SK-N-SH treated with all-trans-retinoic acid at 6 μM for 48 hours (cell line): ENCODE measurements at regions not wholly inside any gene's neighbourhood (a gene's known extent, or its start where the extent isn't known, plus 50 kb on each side); places are given as distances from the start of the nearest gene placed in this dataset.

ENCODE experiments used
- ATAC-seq: fragments of 200-7000 bp; cut with Tn5 transposase; 3 replicates; pipeline ENCODE4 v1.9.1; 2020; ENCODE audit warnings: mild to moderate bottlenecking, moderate library complexity
- ARNTL ChIP-seq: fragments of 450-650 bp; formaldehyde crosslinking; IDR thresholded peaks from 2 replicates; pipeline ENCODE4 v1.5.0; 2020; ENCODE audit warnings: low read depth, mild to moderate bottlenecking, moderate library complexity, borderline replicate concordance
- BACH2 ChIP-seq: fragments of 250-450 bp; sonication (Bioruptor Pico); IDR thresholded peaks from 2 replicates; pipeline ENCODE4 v1.9.0; 2021; ENCODE audit warnings: mild to moderate bottlenecking, borderline replicate concordance
- CSDC2 ChIP-seq: fragments of 250-450 bp; sonication (Bioruptor Pico); IDR thresholded peaks from 2 replicates; pipeline ENCODE4 v1.5.0; 2020; ENCODE audit warnings: mild to moderate bottlenecking, moderate library complexity
- ESRRG ChIP-seq: fragments of 250-450 bp; sonication (Bioruptor Pico); IDR thresholded peaks from 2 replicates; pipeline ENCODE4 v1.6.1; 2021; ENCODE audit warnings: mild to moderate bottlenecking
- GLIS3 ChIP-seq: fragments of 250-450 bp; sonication (Bioruptor Pico); IDR thresholded peaks from 2 replicates; pipeline ENCODE4 v1.5.0; 2020; ENCODE audit warnings: mild to moderate bottlenecking, moderate library complexity
- ISL1 ChIP-seq: fragments of 250-450 bp; sonication (Bioruptor Pico); IDR thresholded peaks from 2 replicates; pipeline ENCODE4 v2.1.2; 2022; ENCODE audit warnings: mild to moderate bottlenecking, moderate library complexity
- OSR1 ChIP-seq: fragments of 250-450 bp; sonication (Bioruptor Pico); IDR thresholded peaks from 2 replicates; pipeline ENCODE4 v1.8.0; 2022; ENCODE audit warnings: moderate library complexity, mild to moderate bottlenecking, inconsistent platforms
- PPARA ChIP-seq: fragments of 250-450 bp; sonication (Bioruptor Pico); IDR thresholded peaks from 2 replicates; pipeline ENCODE4 v1.5.0; 2020; ENCODE audit warnings: mild to moderate bottlenecking, borderline replicate concordance
- RARB ChIP-seq: fragments of 250-450 bp; sonication (Bioruptor Pico); IDR thresholded peaks from 2 replicates; pipeline ENCODE4 v1.8.0; 2021; ENCODE audit warnings: mild to moderate bottlenecking, moderate library complexity
- SNAI2 ChIP-seq: fragments of 250-450 bp; sonication (Bioruptor Pico); IDR thresholded peaks from 2 replicates; pipeline ENCODE4 v1.5.0; 2020; ENCODE audit warnings: mild to moderate bottlenecking, moderate library complexity
- TCF4 ChIP-seq: fragments of 250-450 bp; sonication (Bioruptor Pico); IDR thresholded peaks from 2 replicates; pipeline ENCODE4 v1.8.0; 2021; ENCODE audit warnings: mild to moderate bottlenecking, moderate library complexity, borderline replicate concordance
- TOX ChIP-seq: fragments of 250-450 bp; sonication (Bioruptor Pico); IDR thresholded peaks from 2 replicates; pipeline ENCODE4 v1.8.0; 2021; ENCODE audit warnings: mild to moderate bottlenecking, moderate library complexity, borderline replicate concordance
- TSHZ2 ChIP-seq: fragments of 250-450 bp; sonication (Bioruptor Pico); IDR thresholded peaks from 2 replicates; pipeline ENCODE4 v1.5.0; 2020; ENCODE audit warnings: mild to moderate bottlenecking, moderate library complexity
- ZC3H10 ChIP-seq: fragments of 250-450 bp; sonication (Bioruptor Pico); IDR thresholded peaks from 2 replicates; pipeline ENCODE4 v1.5.1; 2021; ENCODE audit warnings: mild to moderate bottlenecking, moderate library complexity
- ZFP3 ChIP-seq: fragments of 250-450 bp; sonication (Bioruptor Pico); IDR thresholded peaks from 2 replicates; pipeline ENCODE4 v1.5.0; 2020; ENCODE audit warnings: mild to moderate bottlenecking, moderate library complexity
- ZFP30 ChIP-seq: fragments of 450-650 bp; formaldehyde crosslinking; IDR thresholded peaks from 2 replicates; pipeline ENCODE4 v1.5.0; 2022; ENCODE audit warnings: mild to moderate bottlenecking, moderate library complexity
- ZNF565 ChIP-seq: fragments of 450-650 bp; formaldehyde crosslinking; conservative IDR thresholded peaks from 2 replicates; pipeline ENCODE4 v1.5.0; 2020; ENCODE audit warnings: low read depth, mild to moderate bottlenecking, moderate library complexity
- ZNF70 ChIP-seq: fragments of 450-650 bp; formaldehyde crosslinking; IDR thresholded peaks from 2 replicates; pipeline ENCODE4 v1.5.0; 2020; ENCODE audit warnings: mild to moderate bottlenecking, moderate library complexity
- ZNF8 ChIP-seq: fragments of 450-650 bp; formaldehyde crosslinking; IDR thresholded peaks from 2 replicates; pipeline ENCODE4 v1.5.0; 2020; ENCODE audit warnings: mild to moderate bottlenecking, moderate library complexity
- TF ChIP-seq, protein P1 (sequence below): fragments of 250-450 bp; sonication (Bioruptor Pico); IDR thresholded peaks from 2 replicates; pipeline ENCODE4 v1.5.1; 2020; ENCODE audit warnings: low read depth, mild to moderate bottlenecking, moderate library complexity
- TF ChIP-seq, protein P2 (sequence below): fragments of 250-450 bp; sonication (Bioruptor Pico); IDR thresholded peaks from 2 replicates; pipeline ENCODE4 v1.5.1; 2021; ENCODE audit warnings: mild to moderate bottlenecking, moderate library complexity
- TF ChIP-seq, protein P3 (sequence below): fragments of 250-450 bp; sonication (Bioruptor Pico); IDR thresholded peaks from 2 replicates; pipeline ENCODE4 v1.8.0; 2021; ENCODE audit warnings: low read depth, mild to moderate bottlenecking, moderate library complexity, borderline replicate concordance
- TF ChIP-seq, protein P4 (sequence below): fragments of 250-450 bp; sonication (Bioruptor Pico); IDR thresholded peaks from 2 replicates; pipeline ENCODE4 v1.8.0; 2020; ENCODE audit warnings: mild to moderate bottlenecking, moderate library complexity, borderline replicate concordance

GRCh38 chr12:93140801-93141200 lies 211.7 kb upstream of the EEA1 start:
- no peak for TF ChIP-seq BACH2 (CRISPR knock-in tag)
- no peak for TF ChIP-seq RARB
- TF ChIP-seq GLIS3 (CRISPR knock-in tag), result no peak
- no peak for TF ChIP-seq PPARA
- TF ChIP-seq, protein P1, sequence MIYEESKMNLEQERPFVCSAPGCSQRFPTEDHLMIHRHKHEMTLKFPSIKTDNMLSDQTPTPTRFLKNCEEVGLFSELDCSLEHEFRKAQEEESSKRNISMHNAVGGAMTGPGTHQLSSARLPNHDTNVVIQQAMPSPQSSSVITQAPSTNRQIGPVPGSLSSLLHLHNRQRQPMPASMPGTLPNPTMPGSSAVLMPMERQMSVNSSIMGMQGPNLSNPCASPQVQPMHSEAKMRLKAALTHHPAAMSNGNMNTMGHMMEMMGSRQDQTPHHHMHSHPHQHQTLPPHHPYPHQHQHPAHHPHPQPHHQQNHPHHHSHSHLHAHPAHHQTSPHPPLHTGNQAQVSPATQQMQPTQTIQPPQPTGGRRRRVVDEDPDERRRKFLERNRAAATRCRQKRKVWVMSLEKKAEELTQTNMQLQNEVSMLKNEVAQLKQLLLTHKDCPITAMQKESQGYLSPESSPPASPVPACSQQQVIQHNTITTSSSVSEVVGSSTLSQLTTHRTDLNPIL (CRISPR knock-in tag), result no peak
- TF ChIP-seq TCF4, result no peak
- TF ChIP-seq ZFP3, result no peak
- TF ChIP-seq, protein P2, sequence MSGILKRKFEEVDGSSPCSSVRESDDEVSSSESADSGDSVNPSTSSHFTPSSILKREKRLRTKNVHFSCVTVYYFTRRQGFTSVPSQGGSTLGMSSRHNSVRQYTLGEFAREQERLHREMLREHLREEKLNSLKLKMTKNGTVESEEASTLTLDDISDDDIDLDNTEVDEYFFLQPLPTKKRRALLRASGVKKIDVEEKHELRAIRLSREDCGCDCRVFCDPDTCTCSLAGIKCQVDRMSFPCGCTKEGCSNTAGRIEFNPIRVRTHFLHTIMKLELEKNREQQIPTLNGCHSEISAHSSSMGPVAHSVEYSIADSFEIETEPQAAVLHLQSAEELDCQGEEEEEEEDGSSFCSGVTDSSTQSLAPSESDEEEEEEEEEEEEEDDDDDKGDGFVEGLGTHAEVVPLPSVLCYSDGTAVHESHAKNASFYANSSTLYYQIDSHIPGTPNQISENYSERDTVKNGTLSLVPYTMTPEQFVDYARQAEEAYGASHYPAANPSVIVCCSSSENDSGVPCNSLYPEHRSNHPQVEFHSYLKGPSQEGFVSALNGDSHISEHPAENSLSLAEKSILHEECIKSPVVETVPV (CRISPR knock-in tag), result no peak
- TF ChIP-seq OSR1 (CRISPR knock-in tag), result no peak
- TF ChIP-seq CSDC2, result no peak
- TF ChIP-seq, protein P3, sequence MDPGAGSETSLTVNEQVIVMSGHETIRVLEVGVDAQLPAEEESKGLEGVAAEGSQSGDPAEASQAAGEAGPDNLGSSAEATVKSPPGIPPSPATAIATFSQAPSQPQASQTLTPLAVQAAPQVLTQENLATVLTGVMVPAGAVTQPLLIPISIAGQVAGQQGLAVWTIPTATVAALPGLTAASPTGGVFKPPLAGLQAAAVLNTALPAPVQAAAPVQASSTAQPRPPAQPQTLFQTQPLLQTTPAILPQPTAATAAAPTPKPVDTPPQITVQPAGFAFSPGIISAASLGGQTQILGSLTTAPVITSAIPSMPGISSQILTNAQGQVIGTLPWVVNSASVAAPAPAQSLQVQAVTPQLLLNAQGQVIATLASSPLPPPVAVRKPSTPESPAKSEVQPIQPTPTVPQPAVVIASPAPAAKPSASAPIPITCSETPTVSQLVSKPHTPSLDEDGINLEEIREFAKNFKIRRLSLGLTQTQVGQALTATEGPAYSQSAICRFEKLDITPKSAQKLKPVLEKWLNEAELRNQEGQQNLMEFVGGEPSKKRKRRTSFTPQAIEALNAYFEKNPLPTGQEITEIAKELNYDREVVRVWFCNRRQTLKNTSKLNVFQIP (CRISPR knock-in tag), result no peak
- no peak for TF ChIP-seq ZNF70 (CRISPR knock-in tag)
- TF ChIP-seq, protein P4, sequence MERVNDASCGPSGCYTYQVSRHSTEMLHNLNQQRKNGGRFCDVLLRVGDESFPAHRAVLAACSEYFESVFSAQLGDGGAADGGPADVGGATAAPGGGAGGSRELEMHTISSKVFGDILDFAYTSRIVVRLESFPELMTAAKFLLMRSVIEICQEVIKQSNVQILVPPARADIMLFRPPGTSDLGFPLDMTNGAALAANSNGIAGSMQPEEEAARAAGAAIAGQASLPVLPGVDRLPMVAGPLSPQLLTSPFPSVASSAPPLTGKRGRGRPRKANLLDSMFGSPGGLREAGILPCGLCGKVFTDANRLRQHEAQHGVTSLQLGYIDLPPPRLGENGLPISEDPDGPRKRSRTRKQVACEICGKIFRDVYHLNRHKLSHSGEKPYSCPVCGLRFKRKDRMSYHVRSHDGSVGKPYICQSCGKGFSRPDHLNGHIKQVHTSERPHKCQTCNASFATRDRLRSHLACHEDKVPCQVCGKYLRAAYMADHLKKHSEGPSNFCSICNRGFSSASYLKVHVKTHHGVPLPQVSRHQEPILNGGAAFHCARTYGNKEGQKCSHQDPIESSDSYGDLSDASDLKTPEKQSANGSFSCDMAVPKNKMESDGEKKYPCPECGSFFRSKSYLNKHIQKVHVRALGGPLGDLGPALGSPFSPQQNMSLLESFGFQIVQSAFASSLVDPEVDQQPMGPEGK (CRISPR knock-in tag), result no peak
- no peak for TF ChIP-seq ARNTL
- ATAC-seq, result no peak

DNA sequence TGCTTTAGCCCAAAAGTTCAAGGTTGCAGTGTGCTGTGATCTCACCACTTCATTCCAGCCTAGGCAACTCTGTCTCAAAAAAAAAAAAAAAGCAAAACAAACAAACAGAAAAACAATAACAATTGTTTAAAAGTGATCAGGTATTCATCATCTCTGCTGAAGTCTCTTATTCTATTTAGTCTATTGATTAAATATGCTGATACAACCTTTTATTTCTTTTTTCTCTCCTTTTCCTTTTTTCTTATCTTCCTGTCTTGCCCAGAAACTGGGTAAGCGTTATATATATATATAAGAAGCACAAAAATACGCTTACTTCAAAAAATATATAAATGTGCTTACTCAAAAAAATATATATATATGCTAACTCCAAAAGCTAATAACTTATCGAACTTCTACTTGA lies 213.8 kb upstream of the EEA1 start:
- no peak for TF ChIP-seq ZFP3
- no peak for TF ChIP-seq ZNF8 (CRISPR knock-in tag)
- TF ChIP-seq RARB, result no peak
- TF ChIP-seq TSHZ2, result no peak
- TF ChIP-seq TOX, result no peak
- no peak for TF ChIP-seq ZNF70 (CRISPR knock-in tag)
- TF ChIP-seq SNAI2, result no peak
- TF ChIP-seq OSR1 (CRISPR knock-in tag), result no peak
- no peak for TF ChIP-seq GLIS3 (CRISPR knock-in tag)
- no peak for TF ChIP-seq BACH2 (CRISPR knock-in tag)
- no peak for TF ChIP-seq ZNF565 (CRISPR knock-in tag)
- TF ChIP-seq, protein P3 (CRISPR knock-in tag), result no peak
- TF ChIP-seq ISL1 (CRISPR knock-in tag), result no peak
- no peak for TF ChIP-seq ZFP30 (CRISPR knock-in tag)
- no peak for TF ChIP-seq CSDC2
- TF ChIP-seq ESRRG, result no peak
- TF ChIP-seq ZC3H10, result no peak
- ATAC-seq, result no peak
